Endothelial cell of umbilical vein (primary cell): ENCODE measurements at regions not wholly inside any gene's neighbourhood (a gene's known extent, or its start where the extent isn't known, plus 50 kb on each side); places are given as distances from the start of the nearest gene placed in this dataset.

Experiments
- CTCF ChIP-seq, 2 donors: IDR thresholded peaks; 1 replicate in 1 of 2; 2 replicates in 1 of 2; pipeline ENCODE4 v1.5.1; 2011; ENCODE audit warnings: low read length in 2 of 2, mild to moderate bottlenecking in 2 of 2, moderate library complexity in 2 of 2, control low read depth in 1 of 2, inconsistent platforms in 1 of 2, low read depth in 1 of 2; ENCODE audit not compliant: insufficient read depth in 1 of 2; ENCODE audit errors: extremely low read depth in 1 of 2
- EZH2 ChIP-seq: IDR thresholded peaks from 2 replicates; pipeline ENCODE4 v1.6.1; 2012; ENCODE audit warnings: borderline replicate concordance, low read depth, mild to moderate bottlenecking, moderate library complexity, low read length, inconsistent platforms; ENCODE audit not compliant: severe bottlenecking
- GATA2 ChIP-seq: IDR thresholded peaks from 2 replicates; pipeline ENCODE4 v1.7.0; 2011; ENCODE audit warnings: low read depth, mild to moderate bottlenecking, moderate library complexity, mixed read lengths, low read length; ENCODE audit not compliant: insufficient read length, insufficient read depth
- MYC ChIP-seq: IDR thresholded peaks from one replicate; pipeline ENCODE4 v1.6.1; 2011; ENCODE audit warnings: mild to moderate bottlenecking, low read depth, low read length
- POLR2A ChIP-seq: IDR thresholded peaks from 2 replicates; pipeline ENCODE4 v1.6.1; 2012; ENCODE audit warnings: low read depth, mild to moderate bottlenecking, control low read depth, low read length
- POLR2AphosphoS5 ChIP-seq: IDR thresholded peaks from 2 replicates; pipeline ENCODE4 v1.6.1; 2012; ENCODE audit warnings: low read depth, mild to moderate bottlenecking, control low read depth, low read length, moderate library complexity; ENCODE audit not compliant: insufficient read depth
- TF ChIP-seq, protein P1 (sequence below): IDR thresholded peaks from 2 replicates; pipeline ENCODE4 v1.6.1; 2011; ENCODE audit not compliant: insufficient read depth, insufficient read length

GRCh38 chr15:69820819-69821218, 276.9 kb downstream of the TLE3 start:
- TF ChIP-seq POLR2A (no peak), CTCF (IDR thresholded peaks at IDR 0.05; ENCODE audit: extremely low read depth in 1 of 2, insufficient read depth in 1 of 2, low read depth in 1 of 2, low read length in 2 of 2) (no peak), EZH2 (no peak), POLR2AphosphoS5 (no peak), MYC (no peak), GATA2 (no peak)
- TF ChIP-seq, protein P1, sequence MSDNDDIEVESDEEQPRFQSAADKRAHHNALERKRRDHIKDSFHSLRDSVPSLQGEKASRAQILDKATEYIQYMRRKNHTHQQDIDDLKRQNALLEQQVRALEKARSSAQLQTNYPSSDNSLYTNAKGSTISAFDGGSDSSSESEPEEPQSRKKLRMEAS = no peak
